ENCODE measurements at regions not wholly inside any gene's neighbourhood (a gene's known extent, or its start where the extent isn't known, plus 50 kb on each side); places are given as distances from the start of the nearest gene placed in this dataset.

GRCh38 chr3:103067963-103068362 is 633.1 kb downstream of the ZPLD1 start:
- H3K9me3 Mint-ChIP-seq, result no peaks in the 10 kb centered on the region
- no peaks in the 10 kb centered on the region for H3K27me3 Mint-ChIP-seq (ENCODE audit: low read depth)
- no peak for TF ChIP-seq CTCF (IDR thresholded peaks at IDR 0.05; ENCODE audit: unreplicated experiment in 3 of 3)
- H3K36me3 Mint-ChIP-seq (ENCODE audit: low read depth), result no peaks in the 10 kb centered on the region
- no peak overlapping the region for H3K4me3 Mint-ChIP-seq
- H3K4me1 Mint-ChIP-seq, result no peaks in the 10 kb centered on the region
- H3K27ac Mint-ChIP-seq, result no peak overlapping the region

- Mint-ChIP-seq H3K27me3 (ENCODE audit: low read depth) (no peaks in the 10 kb centered on the region), H3K4me3 (no peak overlapping the region), H3K27ac (peak overlapping the region; percentile 10 to 60 (median 22)), H3K4me1 (peaks cover 5% of the 10 kb centered on the region), H3K36me3 (ENCODE audit: low read depth) (no peaks in the 10 kb centered on the region), H3K9me3 (no peaks in the 10 kb centered on the region)
- TF ChIP-seq CTCF (IDR thresholded peaks at IDR 0.05; ENCODE audit: unreplicated experiment in 3 of 3), result no peak
These were observed 640.5 kb downstream of the ZPLD1 start for GRCh38 chr3:103075282-103075681.

- peak overlapping the region; percentile 62 to 96 (median 73) for H3K27ac Mint-ChIP-seq
- peaks cover 5% of the 10 kb centered on the region for H3K4me1 Mint-ChIP-seq
- no peaks in the 10 kb centered on the region for H3K36me3 Mint-ChIP-seq (ENCODE audit: low read depth)
- no peaks in the 10 kb centered on the region for H3K9me3 Mint-ChIP-seq
- peak overlapping the region in 1 of 3 experiments; percentile 13 for H3K4me3 Mint-ChIP-seq
- no peak for TF ChIP-seq CTCF (IDR thresholded peaks at IDR 0.05; ENCODE audit: unreplicated experiment in 3 of 3)
- no peaks in the 10 kb centered on the region for H3K27me3 Mint-ChIP-seq (ENCODE audit: low read depth)
These were observed 643.1 kb downstream of the ZPLD1 start for GRCh38 chr3:103077910-103078309.

- Mint-ChIP-seq H3K4me1 (peaks cover 9% of the 10 kb centered on the region), H3K36me3 (ENCODE audit: low read depth) (no peaks in the 10 kb centered on the region), H3K27me3 (ENCODE audit: low read depth) (no peaks in the 10 kb centered on the region), H3K9me3 (no peaks in the 10 kb centered on the region), H3K4me3 (no peak overlapping the region), H3K27ac (peak overlapping the region; percentile 28 to 86 (median 33))
- no peak for TF ChIP-seq CTCF (IDR thresholded peaks at IDR 0.05; ENCODE audit: unreplicated experiment in 3 of 3)
These were observed 647.7 kb downstream of the ZPLD1 start for GRCh38 chr3:103082501-103082900.

- Mint-ChIP-seq H3K4me1 (peaks cover 7% of the 10 kb centered on the region), H3K36me3 (ENCODE audit: low read depth) (no peaks in the 10 kb centered on the region), H3K27me3 (ENCODE audit: low read depth) (no peaks in the 10 kb centered on the region), H3K27ac (peak overlapping the region in 2 of 3 experiments; percentile 76 to 93), H3K9me3 (no peaks in the 10 kb centered on the region), H3K4me3 (no peak overlapping the region)
- no peak for TF ChIP-seq CTCF (IDR thresholded peaks at IDR 0.05; ENCODE audit: unreplicated experiment in 3 of 3)
These were observed 649.2 kb downstream of the ZPLD1 start for GRCh38 chr3:103083848-103084631.

GRCh38 chr3:103085465-103085864 is 650.6 kb downstream of the ZPLD1 start:
- H3K27me3 Mint-ChIP-seq (ENCODE audit: low read depth), result no peaks in the 10 kb centered on the region
- no peak for TF ChIP-seq CTCF (IDR thresholded peaks at IDR 0.05; ENCODE audit: unreplicated experiment in 3 of 3)
- no peak overlapping the region for H3K4me3 Mint-ChIP-seq
- peak overlapping the region; percentile 31 to 93 (median 76) for H3K27ac Mint-ChIP-seq
- peaks cover 7% of the 10 kb centered on the region for H3K4me1 Mint-ChIP-seq
- H3K9me3 Mint-ChIP-seq, result no peaks in the 10 kb centered on the region
- H3K36me3 Mint-ChIP-seq (ENCODE audit: low read depth), result no peaks in the 10 kb centered on the region
